Stimulated activated CD4-positive, alpha-beta T cell treated with anti-CD3 and anti-CD28 coated beads, Interleukin-4, amount 100 ng/mL, for 24 hours (primary cell): ENCODE measurements at regions not wholly inside any gene's neighbourhood (a gene's known extent, or its start where the extent isn't known, plus 50 kb on each side); places are given as distances from the start of the nearest gene placed in this dataset.
"Not testable (repeated sequence)": the region's sequence is repeated elsewhere in the genome, so short reads cannot be mapped to it uniquely, and the experiment has no call there.

ENCODE experiments used
- DNase-seq: peaks from one replicate; pipeline ENCODE4 v3.0.0-alpha.2; 2020

GRCh38 chr11:13136272-13136596 is 127.1 kb downstream of the RASSF10 start:
- no peak for DNase-seq

- DNase-seq = no peak
These were observed 128.8 kb downstream of the RASSF10 start for GRCh38 chr11:13137844-13138301.

GRCh38 chr11:13139085-13139484 is 130.0 kb downstream of the RASSF10 start:
- DNase-seq = not testable (repeated sequence)

GRCh38 chr11:13140028-13140870 is 131.1 kb downstream of the RASSF10 start:
- no peak for DNase-seq

GRCh38 chr11:13140873-13141655 is 131.9 kb downstream of the RASSF10 start:
- DNase-seq = no peak

GRCh38 chr11:13141731-13142709 is 132.9 kb downstream of the RASSF10 start:
- DNase-seq = no peak

GRCh38 chr11:13143486-13144297 is 133.9 kb upstream of the BMAL1 start:
- no peak for DNase-seq

GRCh38 chr11:13145461-13145860 is 132.1 kb upstream of the BMAL1 start:
- no peak for DNase-seq

- DNase-seq = no peak
These were observed 127.6 kb upstream of the BMAL1 start for GRCh38 chr11:13149991-13150390.

- DNase-seq = no peak
These were observed 127.1 kb upstream of the BMAL1 start for GRCh38 chr11:13150487-13150886.

- no peak for DNase-seq
These were observed 125.3 kb upstream of the BMAL1 start for GRCh38 chr11:13152264-13152663.

- DNase-seq = no peak
These were observed 124.7 kb upstream of the BMAL1 start for GRCh38 chr11:13152736-13153541.

- not testable (repeated sequence) for DNase-seq
These were observed 123.2 kb upstream of the BMAL1 start for GRCh38 chr11:13154374-13154773.

GRCh38 chr11:13160346-13160745 is 117.2 kb upstream of the BMAL1 start:
- DNase-seq = no peak

- DNase-seq = no peak
These were observed 116.8 kb upstream of the BMAL1 start for GRCh38 chr11:13160806-13161205.

- DNase-seq = no peak
These were observed 114.4 kb upstream of the BMAL1 start for GRCh38 chr11:13163158-13163557.

GRCh38 chr11:13166036-13166435 is 111.6 kb upstream of the BMAL1 start:
- no peak for DNase-seq

- no peak for DNase-seq
These were observed 109.3 kb upstream of the BMAL1 start for GRCh38 chr11:13168271-13168670.

GRCh38 chr11:13169709-13170108 is 107.9 kb upstream of the BMAL1 start:
- DNase-seq = no peak

GRCh38 chr11:13174090-13174489 is 103.5 kb upstream of the BMAL1 start:
- no peak for DNase-seq
